Esophagus muscularis mucosa (tissue), 4 donors: ENCODE measurements at regions not wholly inside any gene's neighbourhood (a gene's known extent, or its start where the extent isn't known, plus 50 kb on each side); places are given as distances from the start of the nearest gene placed in this dataset.

Experiments used
- DNase-seq: peaks from one replicate; pipeline ENCODE4 v3.0.0-alpha.2; 2017; ENCODE audit errors: extremely low spot score
- H3K27ac ChIP-seq, 4 donors: fragments of 200-600 bp; sonication (generic); replicated peaks in 1 of 4; 1 replicate in 3 of 4; 2 replicates in 1 of 4; pipeline ENCODE4 v1.5.1; 2016 to 2019; ENCODE audit warnings: mild to moderate bottlenecking in 1 of 4
- H3K27me3 ChIP-seq, 4 donors: fragments of 200-600 bp; sonication (generic); one replicate each; pipeline versions ENCODE4 v1.5.1 to v1.6.0; 2016 to 2019
- H3K36me3 ChIP-seq, 4 donors: fragments of 200-600 bp; sonication (generic); one replicate each; pipeline ENCODE4 v1.5.1; 2016 to 2019
- H3K4me1 ChIP-seq, 4 donors: fragments of 200-600 bp; sonication (generic); one replicate each; pipeline ENCODE4 v1.5.1; 2016 to 2019
- H3K4me3 ChIP-seq, 4 donors: fragments of 200-600 bp; sonication (generic); 1 replicate in 2 of 4; 2 replicates in 2 of 4; pipeline ENCODE4 v1.5.1; 2016 to 2019; ENCODE audit warnings: mild to moderate bottlenecking in 4 of 4, moderate library complexity in 1 of 4
- H3K9me3 ChIP-seq, 4 donors: fragments of 200-600 bp; sonication (generic); 1 replicate in 3 of 4; 2 replicates in 1 of 4; pipeline ENCODE4 v1.5.1; 2016 to 2019
- CTCF ChIP-seq, 3 experiments: fragments of 200-600 bp in 2 of 3; fragments of 450-650 bp in 1 of 3; sonication (generic) in 2 of 3; IDR thresholded peaks; one replicate each; pipeline ENCODE4 v1.5.1; 2017 to 2019; ENCODE audit warnings: antibody characterized with exemption in 3 of 3, mild to moderate bottlenecking in 2 of 3, moderate library complexity in 1 of 3
- EP300 ChIP-seq: sonication (generic); formaldehyde crosslinking; IDR thresholded peaks from one replicate; pipeline ENCODE4 v1.6.1; 2017; ENCODE audit warnings: antibody characterized with exemption
- POLR2A ChIP-seq: fragments of 450-650 bp; IDR thresholded peaks from one replicate; pipeline ENCODE4 v1.6.1; 2017; ENCODE audit warnings: antibody characterized with exemption, moderate library complexity, mild to moderate bottlenecking, low read depth
- POLR2AphosphoS5 ChIP-seq, 2 donors: sonication (generic); formaldehyde crosslinking; IDR thresholded peaks; one replicate each; pipeline ENCODE4 v1.6.1; 2017; ENCODE audit warnings: antibody characterized with exemption in 2 of 2
- WGBS: methylation state at CpG from one replicate; pipeline ENCODE4 v1.1.5; 2018; 5-methylcytosine and 5-hydroxymethylcytosine counted together
- intact Hi-C: fragments of 100-400 bp; cut with DNase I; formaldehyde crosslinking; loops from one replicate; pipeline ENCODE4 v1.15.1; 2023

- Histone ChIP-seq H3K4me3 (no peak overlapping the region), H3K9me3 (no peaks in the 10 kb centered on the region), H3K27me3 (no peaks in the 10 kb centered on the region), H3K4me1 (no peaks in the 10 kb centered on the region), H3K27ac (no peak overlapping the region), H3K36me3 (no peaks in the 10 kb centered on the region)
- intact Hi-C loops: no loop called here
- TF ChIP-seq EP300: no peak
- TF ChIP-seq POLR2A: no peak
- no peak for TF ChIP-seq POLR2AphosphoS5 (IDR thresholded peaks at IDR 0.05)
- no peak for TF ChIP-seq CTCF (IDR thresholded peaks at IDR 0.05)
- whole genome bisulfite sequencing: 66% methylated on average over 11 of the region's 11 CpGs
- no peak for DNase-seq
Observed at GRCh38 chr5:107772418-107773310, 101.9 kb upstream of the EFNA5 start.

DNA sequence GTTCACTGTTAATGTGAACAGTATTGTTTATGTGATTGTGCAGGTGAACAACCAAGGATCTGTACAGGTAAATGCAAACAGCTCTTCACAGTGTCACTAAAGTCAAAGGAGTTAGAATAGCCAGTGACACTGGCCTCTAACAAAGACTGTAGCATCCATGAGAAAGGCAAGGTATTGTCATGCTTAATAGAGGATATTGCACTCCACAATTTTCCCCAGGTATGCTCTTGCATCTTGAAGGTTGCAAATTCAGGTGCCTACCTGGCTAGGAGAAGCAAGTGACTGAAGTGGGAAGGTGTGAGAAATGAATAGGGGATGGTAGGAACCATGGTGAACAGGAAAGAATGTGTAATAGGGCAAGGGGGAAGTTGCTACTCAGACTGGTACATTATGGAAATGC is 101.2 kb upstream of the EFNA5 start:
- TF ChIP-seq EP300 (no peak), POLR2AphosphoS5 (IDR thresholded peaks at IDR 0.05) (no peak), POLR2A (no peak), CTCF (IDR thresholded peaks at IDR 0.05) (no peak)
- Histone ChIP-seq H3K27me3 (no peaks in the 10 kb centered on the region), H3K4me3 (no peak overlapping the region), H3K4me1 (no peaks in the 10 kb centered on the region), H3K27ac (no peak overlapping the region), H3K9me3 (no peaks in the 10 kb centered on the region), H3K36me3 (no peaks in the 10 kb centered on the region)
- DNase-seq: no peak
- intact Hi-C loops: no loop called here

DNA sequence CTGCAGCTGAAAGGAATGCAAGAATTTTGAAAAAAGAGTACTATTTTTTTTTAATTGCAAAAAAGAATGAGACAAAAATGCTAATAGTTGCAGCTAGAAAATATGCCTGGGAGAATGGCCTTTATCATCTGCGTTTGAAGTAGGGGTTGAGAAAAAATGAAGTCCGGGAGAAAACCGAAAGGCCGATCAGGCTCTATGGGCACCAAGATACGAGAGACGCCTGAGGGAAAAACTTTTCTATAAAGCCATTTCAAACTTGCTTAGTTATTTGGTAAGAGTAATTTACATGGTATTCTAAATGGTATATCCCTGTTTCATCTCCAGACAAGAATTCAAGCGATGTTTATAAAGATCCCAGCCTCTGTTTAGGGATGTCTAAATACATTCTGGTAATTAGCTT is 99.3 kb upstream of the EFNA5 start:
- 71% methylated on average over 7 of the region's 7 CpGs for WGBS
- Histone ChIP-seq H3K4me1 (no peaks in the 10 kb centered on the region), H3K27me3 (no peaks in the 10 kb centered on the region), H3K27ac (no peak overlapping the region), H3K4me3 (no peak overlapping the region), H3K9me3 (no peaks in the 10 kb centered on the region), H3K36me3 (no peaks in the 10 kb centered on the region)
- intact Hi-C loops: no loop called here
- DNase-seq: no peak
- TF ChIP-seq EP300 (no peak), POLR2AphosphoS5 (IDR thresholded peaks at IDR 0.05) (no peak), POLR2A (no peak), CTCF (IDR thresholded peaks at IDR 0.05) (no peak)

- Histone ChIP-seq H3K36me3 (no peaks in the 10 kb centered on the region), H3K4me3 (no peak overlapping the region), H3K27ac (no peak overlapping the region), H3K9me3 (no peaks in the 10 kb centered on the region), H3K27me3 (no peaks in the 10 kb centered on the region), H3K4me1 (no peaks in the 10 kb centered on the region)
- WGBS: 76% methylated on average over 5 of the region's 5 CpGs
- DNase-seq: no peak
- intact Hi-C loops: no loop called here
- TF ChIP-seq CTCF (IDR thresholded peaks at IDR 0.05) (no peak), POLR2AphosphoS5 (IDR thresholded peaks at IDR 0.05) (no peak), EP300 (no peak), POLR2A (no peak)
Observed at GRCh38 chr5:107769519-107769918, 98.8 kb upstream of the EFNA5 start.

GRCh38 chr5:107766972-107767371 is 96.2 kb upstream of the EFNA5 start:
- H3K4me3 ChIP-seq: no peak overlapping the region
- WGBS: 89% methylated on average over 3 of the region's 3 CpGs
- TF ChIP-seq CTCF (IDR thresholded peaks at IDR 0.05) (no peak), POLR2A (no peak), EP300 (no peak), POLR2AphosphoS5 (IDR thresholded peaks at IDR 0.05) (no peak)

More at GRCh38 chr5:107766972-107767371, 96.2 kb upstream of the EFNA5 start:
- Histone ChIP-seq H3K27me3 (no peaks in the 10 kb centered on the region), H3K36me3 (no peaks in the 10 kb centered on the region), H3K4me1 (no peaks in the 10 kb centered on the region), H3K27ac (no peak overlapping the region), H3K9me3 (no peaks in the 10 kb centered on the region)
- intact Hi-C loops: no loop called here
- DNase-seq: no peak
